Left ventricle myocardium inferior (tissue), 1 donor: ENCODE measurements at regions not wholly inside any gene's neighbourhood (a gene's known extent, or its start where the extent isn't known, plus 50 kb on each side); places are given as distances from the start of the nearest gene placed in this dataset.
"Not testable (repeated sequence)": the region's sequence is repeated elsewhere in the genome, so short reads cannot be mapped to it uniquely, and the experiment has no call there.

Experiments
- DNase-seq: peaks from one replicate; pipeline ENCODE4 v3.0.0-alpha.2; 2020
- H3K27ac ChIP-seq: fragments of 200-600 bp; replicated peaks from 2 replicates; pipeline ENCODE4 v1.8.0; 2021
- H3K27me3 ChIP-seq: fragments of 200-600 bp; 2 replicates; pipeline ENCODE4 v1.8.0; 2021; ENCODE audit warnings: low read depth
- H3K36me3 ChIP-seq: fragments of 200-600 bp; 2 replicates; pipeline ENCODE4 v1.8.0; 2021
- H3K4me1 ChIP-seq: fragments of 200-600 bp; 2 replicates; pipeline ENCODE4 v1.8.0; 2021
- H3K4me3 ChIP-seq: fragments of 200-600 bp; 2 replicates; pipeline ENCODE4 v1.8.0; 2021; ENCODE audit warnings: mild to moderate bottlenecking, moderate library complexity
- H3K9me3 ChIP-seq: fragments of 200-600 bp; replicated peaks from 2 replicates; pipeline ENCODE4 v1.8.0; 2021
- CTCF ChIP-seq: fragments of 200-600 bp; IDR thresholded peaks from 2 replicates; pipeline ENCODE4 v1.8.0; 2021; ENCODE audit warnings: antibody characterized with exemption, mild to moderate bottlenecking, borderline replicate concordance
- intact Hi-C: fragments of 100-400 bp; cut with micrococcal nuclease; formaldehyde crosslinking; loops from one replicate; pipeline ENCODE4 v1.11.0; 2022
- donor health status: DM: no; HTN: yes; CAD: no; lungs with severe emphysema.

GRCh38 chr20:53887973-53888372 lies 182.4 kb downstream of the BCAS1 start:
- Histone ChIP-seq H3K27me3 (no peaks in the 10 kb centered on the region), H3K9me3 (peaks cover 8% of the 10 kb centered on the region), H3K4me1 (no peaks in the 10 kb centered on the region), H3K27ac (no peak overlapping the region), H3K4me3 (no peak overlapping the region), H3K36me3 (no peaks in the 10 kb centered on the region)
- DNase-seq = no peak
- intact Hi-C loops = no loop called here
- TF ChIP-seq CTCF = no peak

GRCh38 chr20:53884859-53885541 lies 185.4 kb downstream of the BCAS1 start:
- no peak for DNase-seq
- TF ChIP-seq CTCF = no peak
- H3K27ac ChIP-seq = no peak overlapping the region
- H3K36me3 ChIP-seq = no peaks in the 10 kb centered on the region
- H3K4me3 ChIP-seq = no peak overlapping the region
- H3K27me3 ChIP-seq = no peaks in the 10 kb centered on the region
- no peaks in the 10 kb centered on the region for H3K9me3 ChIP-seq
- H3K4me1 ChIP-seq = no peaks in the 10 kb centered on the region
- intact Hi-C loops = no loop called here

GRCh38 chr20:53883098-53883911 lies 187.1 kb downstream of the BCAS1 start:
- no peaks in the 10 kb centered on the region for H3K9me3 ChIP-seq
- DNase-seq = no peak
- H3K4me1 ChIP-seq = peaks cover 8% of the 10 kb centered on the region
- H3K4me3 ChIP-seq = no peak overlapping the region
- TF ChIP-seq CTCF = no peak
- H3K36me3 ChIP-seq = no peaks in the 10 kb centered on the region
- intact Hi-C loops = no loop called here
- no peaks in the 10 kb centered on the region for H3K27me3 ChIP-seq
- H3K27ac ChIP-seq = no peak overlapping the region

DNA sequence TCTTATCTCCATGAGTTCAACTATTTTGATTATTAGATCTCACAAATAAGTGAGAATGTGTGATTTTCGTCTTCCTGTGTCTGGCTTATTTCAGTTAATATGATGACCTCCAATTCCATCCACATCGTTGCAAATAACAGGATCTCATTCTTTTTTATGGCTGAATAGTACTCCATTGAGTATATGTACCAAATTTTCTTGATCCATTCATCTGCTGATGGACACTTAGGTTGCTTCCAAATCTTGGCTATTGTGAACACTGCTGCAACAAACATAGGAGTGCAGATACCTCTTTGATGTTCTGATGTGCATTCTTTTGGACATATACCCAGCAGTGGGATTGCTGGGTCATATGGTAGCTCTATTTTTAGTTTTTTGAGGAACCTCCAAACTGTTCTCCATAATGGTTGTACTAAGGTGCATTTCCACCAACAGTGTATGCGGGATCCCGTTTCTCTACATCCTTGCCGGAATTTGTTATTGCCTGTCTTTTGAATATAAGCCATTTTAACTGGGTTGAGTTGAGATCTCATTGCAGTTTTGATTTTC lies 187.9 kb downstream of the BCAS1 start:
- H3K4me1 ChIP-seq, intact Hi-C loops, H3K36me3 ChIP-seq, H3K4me3 ChIP-seq, H3K9me3 ChIP-seq, H3K27ac ChIP-seq, DNase-seq, H3K27me3 ChIP-seq: not testable (repeated sequence)

DNA sequence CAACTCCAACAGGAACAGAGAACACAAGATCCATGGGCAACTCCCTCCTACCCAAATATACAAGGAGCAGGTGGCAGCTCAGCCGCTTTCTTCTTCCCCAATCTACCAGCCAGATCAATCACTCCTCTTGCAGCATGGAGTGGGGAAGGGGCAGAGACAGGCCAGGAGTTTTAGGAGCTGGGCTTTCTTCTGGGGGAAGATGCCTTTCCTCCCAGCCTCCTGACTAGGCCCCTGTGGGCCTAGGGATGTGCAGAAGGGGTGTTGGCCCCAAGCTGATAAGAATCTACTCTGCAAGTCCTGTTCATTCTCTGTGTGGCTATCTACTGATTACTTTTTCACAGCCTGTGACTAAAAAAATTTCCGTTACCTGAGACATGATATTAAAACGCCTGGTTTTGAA lies 189.0 kb downstream of the BCAS1 start:
- TF ChIP-seq CTCF = no peak
- H3K27ac ChIP-seq = no peak overlapping the region
- intact Hi-C loops = no loop called here
- H3K4me1 ChIP-seq = peaks cover 8% of the 10 kb centered on the region
- H3K36me3 ChIP-seq = no peaks in the 10 kb centered on the region
- H3K4me3 ChIP-seq = no peak overlapping the region
- H3K27me3 ChIP-seq = no peaks in the 10 kb centered on the region
- DNase-seq = no peak
- H3K9me3 ChIP-seq = no peaks in the 10 kb centered on the region
